ENCODE measurements at regions not wholly inside any gene's neighbourhood (a gene's known extent, or its start where the extent isn't known, plus 50 kb on each side); places are given as distances from the start of the nearest gene placed in this dataset.
"Not testable (repeated sequence)": the region's sequence is repeated elsewhere in the genome, so short reads cannot be mapped to it uniquely, and the experiment has no call there.

DNA sequence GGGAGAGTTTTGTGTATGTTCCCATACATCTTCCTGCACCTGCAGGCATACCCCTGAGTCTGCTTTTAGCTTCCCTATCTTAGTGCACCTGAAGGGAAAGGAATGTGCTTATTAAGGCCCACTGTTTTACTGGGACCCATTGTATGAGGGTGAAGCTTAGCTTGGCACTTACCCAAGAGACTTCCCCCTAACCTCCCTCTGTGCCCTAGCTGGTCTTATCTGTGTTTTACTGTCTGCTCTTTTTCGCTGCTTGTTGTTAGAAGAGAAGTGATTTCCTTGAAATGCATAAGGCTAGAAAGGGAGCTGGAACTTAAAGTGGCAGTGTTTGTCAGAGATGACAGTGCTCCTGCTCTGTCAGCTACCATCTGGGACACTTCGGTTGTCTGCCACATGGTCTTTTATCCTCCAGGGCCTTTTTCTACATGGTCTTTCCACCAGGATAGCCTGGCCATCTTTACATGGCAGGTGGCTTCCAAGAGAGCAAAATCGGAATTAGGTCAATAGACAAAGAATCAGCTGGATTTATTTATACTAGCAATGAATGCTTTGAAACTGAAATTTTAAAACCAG lies 122.5 kb upstream of the SLC44A1 start:
- no peak for DNase-seq
- Histone ChIP-seq H3K27ac (ENCODE audit: low read depth in 2 of 2, low read length in 1 of 2) (no peak overlapping the region), H3K36me3 (replicated peaks in 1 of 2; ENCODE audit: control insufficient read depth in 1 of 2, insufficient read depth in 2 of 2, low read length in 1 of 2) (no peaks in the 10 kb centered on the region), H3F3A (replicated peaks; ENCODE audit: insufficient read depth) (peaks cover 5% of the 10 kb centered on the region), H3K4me2 (no peak overlapping the region), H3K79me2 (ENCODE audit: insufficient read depth) (no peaks in the 10 kb centered on the region), H3K9me3 (no peaks in the 10 kb centered on the region), H3K4me1 (ENCODE audit: control insufficient read depth in 1 of 2, insufficient read depth in 2 of 2, low read depth in 1 of 2, low read length in 1 of 2) (peaks cover 0 to 7% of the 10 kb centered on the region in 2 experiments; a peak in 1 of 4 replicates), H3K4me3 (ENCODE audit: low read depth in 2 of 2, low read length in 1 of 2) (no peak overlapping the region), H3K9ac (no peak overlapping the region), H3K27me3 (ENCODE audit: insufficient read depth) (no peaks in the 10 kb centered on the region), H3K9me2 (no peaks in the 10 kb centered on the region), H2AFZ (ENCODE audit: low read depth) (no peak overlapping the region), H4K20me1 (ENCODE audit: insufficient read depth) (no peaks in the 10 kb centered on the region)
- 72% methylated on average over 3 of the region's 3 CpGs for WGBS (ENCODE audit: low lambda C conversion rate)
- ChIA-PET POLR2A (no interaction called here), CTCF (interaction anchor here (0.9 to 1.2 kb wide), 2 partner anchors 18 to 259 kb away, joined by 3 to 4 read pairs; no protein-coding TSS in a partner anchor)
- TF ChIP-seq POLR2AphosphoS5 (IDR thresholded peaks at IDR 0.05; ENCODE audit: low read depth, low read length) (no peak), FOXJ3 (CRISPR knock-in tag; IDR thresholded peaks at IDR 0.05) (no peak), RCOR1 (IDR thresholded peaks at IDR 0.05; ENCODE audit: low read length) (no peak), EP300 (IDR thresholded peaks at IDR 0.05; ENCODE audit: borderline replicate concordance in 1 of 2, low read depth in 1 of 2, low read length in 1 of 2) (no peak), JUND (IDR thresholded peaks at IDR 0.05) (no peak), GATA2 (CRISPR knock-in tag; IDR thresholded peaks at IDR 0.05) (no peak), MEF2A (IDR thresholded peaks at IDR 0.05; ENCODE audit: borderline replicate concordance, low read depth) (no peak), ELF1 (IDR thresholded peaks at IDR 0.05) (no peak), NRF1 (IDR thresholded peaks at IDR 0.05; ENCODE audit: low read depth, low read length) (no peak)
- TF ChIP-seq, protein P1, sequence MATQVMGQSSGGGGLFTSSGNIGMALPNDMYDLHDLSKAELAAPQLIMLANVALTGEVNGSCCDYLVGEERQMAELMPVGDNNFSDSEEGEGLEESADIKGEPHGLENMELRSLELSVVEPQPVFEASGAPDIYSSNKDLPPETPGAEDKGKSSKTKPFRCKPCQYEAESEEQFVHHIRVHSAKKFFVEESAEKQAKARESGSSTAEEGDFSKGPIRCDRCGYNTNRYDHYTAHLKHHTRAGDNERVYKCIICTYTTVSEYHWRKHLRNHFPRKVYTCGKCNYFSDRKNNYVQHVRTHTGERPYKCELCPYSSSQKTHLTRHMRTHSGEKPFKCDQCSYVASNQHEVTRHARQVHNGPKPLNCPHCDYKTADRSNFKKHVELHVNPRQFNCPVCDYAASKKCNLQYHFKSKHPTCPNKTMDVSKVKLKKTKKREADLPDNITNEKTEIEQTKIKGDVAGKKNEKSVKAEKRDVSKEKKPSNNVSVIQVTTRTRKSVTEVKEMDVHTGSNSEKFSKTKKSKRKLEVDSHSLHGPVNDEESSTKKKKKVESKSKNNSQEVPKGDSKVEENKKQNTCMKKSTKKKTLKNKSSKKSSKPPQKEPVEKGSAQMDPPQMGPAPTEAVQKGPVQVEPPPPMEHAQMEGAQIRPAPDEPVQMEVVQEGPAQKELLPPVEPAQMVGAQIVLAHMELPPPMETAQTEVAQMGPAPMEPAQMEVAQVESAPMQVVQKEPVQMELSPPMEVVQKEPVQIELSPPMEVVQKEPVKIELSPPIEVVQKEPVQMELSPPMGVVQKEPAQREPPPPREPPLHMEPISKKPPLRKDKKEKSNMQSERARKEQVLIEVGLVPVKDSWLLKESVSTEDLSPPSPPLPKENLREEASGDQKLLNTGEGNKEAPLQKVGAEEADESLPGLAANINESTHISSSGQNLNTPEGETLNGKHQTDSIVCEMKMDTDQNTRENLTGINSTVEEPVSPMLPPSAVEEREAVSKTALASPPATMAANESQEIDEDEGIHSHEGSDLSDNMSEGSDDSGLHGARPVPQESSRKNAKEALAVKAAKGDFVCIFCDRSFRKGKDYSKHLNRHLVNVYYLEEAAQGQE (IDR thresholded peaks at IDR 0.05; ENCODE audit: low read depth, low read length) = no peak
- TF ChIP-seq, protein P2, sequence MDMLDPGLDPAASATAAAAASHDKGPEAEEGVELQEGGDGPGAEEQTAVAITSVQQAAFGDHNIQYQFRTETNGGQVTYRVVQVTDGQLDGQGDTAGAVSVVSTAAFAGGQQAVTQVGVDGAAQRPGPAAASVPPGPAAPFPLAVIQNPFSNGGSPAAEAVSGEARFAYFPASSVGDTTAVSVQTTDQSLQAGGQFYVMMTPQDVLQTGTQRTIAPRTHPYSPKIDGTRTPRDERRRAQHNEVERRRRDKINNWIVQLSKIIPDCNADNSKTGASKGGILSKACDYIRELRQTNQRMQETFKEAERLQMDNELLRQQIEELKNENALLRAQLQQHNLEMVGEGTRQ (IDR thresholded peaks at IDR 0.05; ENCODE audit: borderline replicate concordance, low read depth, low read length) = no peak
- TF ChIP-seq, protein P3, sequence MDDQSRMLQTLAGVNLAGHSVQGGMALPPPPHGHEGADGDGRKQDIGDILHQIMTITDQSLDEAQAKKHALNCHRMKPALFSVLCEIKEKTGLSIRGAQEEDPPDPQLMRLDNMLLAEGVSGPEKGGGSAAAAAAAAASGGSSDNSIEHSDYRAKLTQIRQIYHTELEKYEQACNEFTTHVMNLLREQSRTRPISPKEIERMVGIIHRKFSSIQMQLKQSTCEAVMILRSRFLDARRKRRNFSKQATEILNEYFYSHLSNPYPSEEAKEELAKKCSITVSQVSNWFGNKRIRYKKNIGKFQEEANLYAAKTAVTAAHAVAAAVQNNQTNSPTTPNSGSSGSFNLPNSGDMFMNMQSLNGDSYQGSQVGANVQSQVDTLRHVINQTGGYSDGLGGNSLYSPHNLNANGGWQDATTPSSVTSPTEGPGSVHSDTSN (IDR thresholded peaks at IDR 0.05) = no peak
- TF ChIP-seq, protein P4, sequence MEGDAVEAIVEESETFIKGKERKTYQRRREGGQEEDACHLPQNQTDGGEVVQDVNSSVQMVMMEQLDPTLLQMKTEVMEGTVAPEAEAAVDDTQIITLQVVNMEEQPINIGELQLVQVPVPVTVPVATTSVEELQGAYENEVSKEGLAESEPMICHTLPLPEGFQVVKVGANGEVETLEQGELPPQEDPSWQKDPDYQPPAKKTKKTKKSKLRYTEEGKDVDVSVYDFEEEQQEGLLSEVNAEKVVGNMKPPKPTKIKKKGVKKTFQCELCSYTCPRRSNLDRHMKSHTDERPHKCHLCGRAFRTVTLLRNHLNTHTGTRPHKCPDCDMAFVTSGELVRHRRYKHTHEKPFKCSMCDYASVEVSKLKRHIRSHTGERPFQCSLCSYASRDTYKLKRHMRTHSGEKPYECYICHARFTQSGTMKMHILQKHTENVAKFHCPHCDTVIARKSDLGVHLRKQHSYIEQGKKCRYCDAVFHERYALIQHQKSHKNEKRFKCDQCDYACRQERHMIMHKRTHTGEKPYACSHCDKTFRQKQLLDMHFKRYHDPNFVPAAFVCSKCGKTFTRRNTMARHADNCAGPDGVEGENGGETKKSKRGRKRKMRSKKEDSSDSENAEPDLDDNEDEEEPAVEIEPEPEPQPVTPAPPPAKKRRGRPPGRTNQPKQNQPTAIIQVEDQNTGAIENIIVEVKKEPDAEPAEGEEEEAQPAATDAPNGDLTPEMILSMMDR (IDR thresholded peaks at IDR 0.05) = no peak

GRCh38 chr9:105124598-105124997 lies 119.9 kb upstream of the SLC44A1 start:
- H3K36me3 ChIP-seq (replicated peaks in 1 of 2; ENCODE audit: control insufficient read depth in 1 of 2, insufficient read depth in 2 of 2, low read length in 1 of 2); H3K27ac ChIP-seq (ENCODE audit: low read depth in 2 of 2, low read length in 1 of 2); H3K9me2 ChIP-seq; H3K4me3 ChIP-seq (ENCODE audit: low read depth in 2 of 2, low read length in 1 of 2); H3K9me3 ChIP-seq; H3K79me2 ChIP-seq (ENCODE audit: insufficient read depth); H3F3A ChIP-seq (replicated peaks; ENCODE audit: insufficient read depth); H3K9ac ChIP-seq; H3K4me2 ChIP-seq; POLR2A ChIA-PET; H3K27me3 ChIP-seq (ENCODE audit: insufficient read depth); H4K20me1 ChIP-seq (ENCODE audit: insufficient read depth); H2AFZ ChIP-seq (ENCODE audit: low read depth); DNase-seq: not testable (repeated sequence)
- CTCF ChIA-PET = interaction anchor here (0.5 kb wide), 1 partner anchor 539 kb away, joined by 3 read pairs; no protein-coding TSS in a partner anchor
- 95% methylated on average over 5 of the region's 5 CpGs for WGBS (ENCODE audit: low lambda C conversion rate)
- H3K4me1 ChIP-seq (ENCODE audit: control insufficient read depth in 1 of 2, insufficient read depth in 2 of 2, low read depth in 1 of 2, low read length in 1 of 2) = peaks cover 0 to 13% of the 10 kb centered on the region in 2 experiments; a peak in 2 of 4 replicates
